ENCODE measurements at regions not wholly inside any gene's neighbourhood (a gene's known extent, or its start where the extent isn't known, plus 50 kb on each side); places are given as distances from the start of the nearest gene placed in this dataset.

DNA sequence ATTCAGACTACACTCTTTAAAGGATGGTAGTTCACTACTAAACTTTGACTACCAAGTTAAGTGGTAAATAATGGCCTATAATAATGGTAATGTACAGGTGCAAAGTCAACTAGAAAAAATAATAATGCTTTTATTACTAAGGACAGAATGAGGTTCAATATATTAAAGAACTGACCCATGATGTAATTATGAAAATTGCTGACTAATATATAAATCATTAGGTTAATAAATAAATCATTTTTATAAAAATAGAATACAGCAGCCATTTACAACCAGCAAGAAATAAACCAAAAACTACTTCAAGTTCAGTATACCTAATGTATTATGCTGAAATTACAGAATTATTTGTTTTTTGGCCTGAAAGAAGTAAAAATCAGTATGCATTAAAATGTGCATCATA, 577.2 kb downstream of the PPARGC1A start:
- Histone ChIP-seq H3K27ac (ENCODE audit: insufficient read length, low read depth, low read length) (no peak overlapping the region), H4K5ac (ENCODE audit: insufficient read length, low read depth, low read length) (no peak overlapping the region), H3K4ac (ENCODE audit: low read depth, low read length) (no peak overlapping the region), H3K14ac (ENCODE audit: insufficient read depth, low read length) (no peak overlapping the region), H3K18ac (ENCODE audit: insufficient read length, low read depth, low read length) (no peak overlapping the region), H2AK5ac (ENCODE audit: insufficient read length, low read length) (no peak overlapping the region), H3K4me1 (ENCODE audit: insufficient read depth, low read length) (no peaks in the 10 kb centered on the region), H3K23ac (ENCODE audit: insufficient read length, low read depth, low read length) (no peak overlapping the region), H3K9ac (ENCODE audit: extremely low read depth, insufficient read length, low read length) (no peak overlapping the region), H2BK5ac (ENCODE audit: insufficient read length, low read length) (no peak overlapping the region), H2BK15ac (ENCODE audit: low read depth, low read length) (no peak overlapping the region), H2BK120ac (ENCODE audit: low read depth, low read length, poor library complexity, severe bottlenecking) (no peak overlapping the region), H3K79me2 (ENCODE audit: insufficient read depth, low read length) (no peaks in the 10 kb centered on the region), H3K23me2 (ENCODE audit: insufficient read length, low read depth, low read length, poor library complexity, severe bottlenecking) (no peaks in the 10 kb centered on the region), H2BK20ac (ENCODE audit: low read depth, low read length, poor library complexity, severe bottlenecking) (no peak overlapping the region), H3K56ac (ENCODE audit: insufficient read length, low read depth, low read length) (no peak overlapping the region), H4K91ac (ENCODE audit: insufficient read length, low read depth, low read length) (no peak overlapping the region), H3K27me3 (ENCODE audit: insufficient read depth, low read length) (no peaks in the 10 kb centered on the region), H4K8ac (replicated peaks; ENCODE audit: insufficient read length, low read depth, low read length) (no peak overlapping the region), H3K4me2 (ENCODE audit: insufficient read depth, insufficient read length, low read length) (no peak overlapping the region), H2AFZ (ENCODE audit: low read length) (no peak overlapping the region), H3K9me3 (ENCODE audit: control insufficient read depth, low read depth, low read length) (no peaks in the 10 kb centered on the region), H4K20me1 (ENCODE audit: control insufficient read depth, insufficient read depth, insufficient read length) (no peaks in the 10 kb centered on the region), H3T11ph (ENCODE audit: low read length) (no peak overlapping the region), H2BK12ac (ENCODE audit: insufficient read length, low read depth, low read length) (no peak overlapping the region), H3K79me1 (ENCODE audit: insufficient read depth, low read depth, low read length, poor library complexity, severe bottlenecking) (no peaks in the 10 kb centered on the region)
- Mint-ChIP-seq H3K27ac (no peak overlapping the region; a peak in 1 of 7 replicates), H3K27me3 (ENCODE audit: low read depth) (no peaks in the 10 kb centered on the region), H3K36me3 (ENCODE audit: insufficient read depth in 1 of 3, low read depth in 3 of 3) (no peaks in the 10 kb centered on the region), H3K4me3 (no peak overlapping the region), H3K9me3 (no peaks in the 10 kb centered on the region), H3K4me1 (no peaks in the 10 kb centered on the region)
- no peak for DNase-seq
- TF ChIP-seq, protein P1, sequence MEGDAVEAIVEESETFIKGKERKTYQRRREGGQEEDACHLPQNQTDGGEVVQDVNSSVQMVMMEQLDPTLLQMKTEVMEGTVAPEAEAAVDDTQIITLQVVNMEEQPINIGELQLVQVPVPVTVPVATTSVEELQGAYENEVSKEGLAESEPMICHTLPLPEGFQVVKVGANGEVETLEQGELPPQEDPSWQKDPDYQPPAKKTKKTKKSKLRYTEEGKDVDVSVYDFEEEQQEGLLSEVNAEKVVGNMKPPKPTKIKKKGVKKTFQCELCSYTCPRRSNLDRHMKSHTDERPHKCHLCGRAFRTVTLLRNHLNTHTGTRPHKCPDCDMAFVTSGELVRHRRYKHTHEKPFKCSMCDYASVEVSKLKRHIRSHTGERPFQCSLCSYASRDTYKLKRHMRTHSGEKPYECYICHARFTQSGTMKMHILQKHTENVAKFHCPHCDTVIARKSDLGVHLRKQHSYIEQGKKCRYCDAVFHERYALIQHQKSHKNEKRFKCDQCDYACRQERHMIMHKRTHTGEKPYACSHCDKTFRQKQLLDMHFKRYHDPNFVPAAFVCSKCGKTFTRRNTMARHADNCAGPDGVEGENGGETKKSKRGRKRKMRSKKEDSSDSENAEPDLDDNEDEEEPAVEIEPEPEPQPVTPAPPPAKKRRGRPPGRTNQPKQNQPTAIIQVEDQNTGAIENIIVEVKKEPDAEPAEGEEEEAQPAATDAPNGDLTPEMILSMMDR (conservative IDR thresholded peaks at IDR 0.05) = no peak
